GM21723 (cell line): ENCODE measurements at regions not wholly inside any gene's neighbourhood (a gene's known extent, or its start where the extent isn't known, plus 50 kb on each side); places are given as distances from the start of the nearest gene placed in this dataset.

Experiments used
- ATAC-seq: cut with Tn5 transposase; IDR thresholded peaks from one replicate; pipeline ENCODE4 v1.9.1; 2021; ENCODE audit warnings: mild to moderate bottlenecking, moderate library complexity; ENCODE audit not compliant: unreplicated experiment

- no peak for ATAC-seq
Observed at GRCh38 chr15:95512906-95513305, 817.6 kb upstream of the NR2F2 start.

DNA sequence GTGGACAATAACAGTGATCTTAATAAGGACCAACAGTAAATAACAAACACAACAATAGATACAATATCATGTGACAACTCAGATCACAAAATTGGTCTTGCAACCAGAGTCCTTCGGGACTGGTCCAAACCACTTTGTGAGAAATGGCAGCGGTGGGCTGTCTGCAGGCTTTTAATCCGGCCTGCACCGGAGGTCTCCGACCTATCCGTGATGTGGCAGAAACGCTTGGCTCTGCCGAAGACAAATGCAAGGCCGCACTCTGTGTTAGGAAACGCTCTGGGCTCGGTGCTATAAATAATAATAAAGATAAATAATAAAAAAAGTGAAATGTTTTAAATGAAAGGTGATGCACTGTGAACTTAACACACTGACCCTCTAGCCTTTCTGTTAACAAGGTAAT, 810.6 kb upstream of the NR2F2 start:
- no peak for ATAC-seq

GRCh38 chr15:95520511-95520910, 810.0 kb upstream of the NR2F2 start:
- no peak for ATAC-seq

GRCh38 chr15:95520922-95521321, 809.6 kb upstream of the NR2F2 start:
- no peak for ATAC-seq

- no peak for ATAC-seq
Observed at GRCh38 chr15:95522533-95522932, 808.0 kb upstream of the NR2F2 start.

- ATAC-seq = no peak
Observed at GRCh38 chr15:95528920-95529319, 801.6 kb upstream of the NR2F2 start.

GRCh38 chr15:95536638-95537037, 793.9 kb upstream of the NR2F2 start:
- no peak for ATAC-seq

DNA sequence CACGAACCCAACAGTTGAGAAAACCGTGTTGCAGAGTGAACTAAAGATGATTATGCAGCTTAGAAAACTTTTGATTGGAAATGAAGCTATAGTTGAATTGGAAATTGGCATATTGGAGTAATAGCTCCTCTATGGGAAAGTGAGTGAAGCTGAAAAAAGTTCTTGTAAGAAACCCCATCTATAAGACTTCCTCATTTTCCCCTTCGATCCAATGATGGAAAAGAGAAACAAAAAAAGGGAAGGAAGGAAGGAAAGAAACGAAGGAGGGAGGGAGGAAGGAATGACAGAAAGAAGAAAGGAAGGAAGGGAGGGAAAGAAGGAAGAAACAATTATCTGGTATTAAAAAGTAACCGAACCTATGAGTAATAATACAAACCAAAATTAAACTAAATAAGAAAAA, 791.8 kb upstream of the NR2F2 start:
- ATAC-seq = no peak

- no peak for ATAC-seq
Observed at GRCh38 chr15:95541301-95541700, 789.2 kb upstream of the NR2F2 start.

DNA sequence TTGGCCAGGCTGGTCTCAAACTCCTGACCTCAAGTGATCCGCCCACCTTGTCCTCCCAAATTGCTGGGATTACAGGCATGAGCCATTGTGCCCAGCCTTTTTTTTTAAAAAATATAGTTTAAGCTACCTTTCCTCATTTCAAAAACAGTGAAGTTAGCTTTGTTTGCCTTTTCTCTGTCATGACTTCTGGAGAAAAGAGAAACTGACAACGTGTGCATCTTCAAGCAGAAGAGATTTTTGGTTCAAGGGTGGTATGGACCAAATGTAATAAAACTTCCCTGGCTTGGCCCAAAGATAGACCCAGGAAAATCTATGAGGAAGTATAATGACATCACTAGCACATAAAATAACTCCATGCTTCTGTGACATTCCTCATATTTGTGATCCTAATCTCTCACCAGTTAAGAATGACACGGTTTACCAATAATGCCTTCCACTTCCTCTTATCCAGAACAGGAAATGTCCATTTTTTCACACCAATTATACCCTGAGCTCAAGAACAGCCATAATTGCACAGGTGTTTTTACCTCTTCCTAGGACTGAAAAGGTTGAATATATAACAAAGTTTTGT, 781.2 kb upstream of the NR2F2 start:
- ATAC-seq = no peak

DNA sequence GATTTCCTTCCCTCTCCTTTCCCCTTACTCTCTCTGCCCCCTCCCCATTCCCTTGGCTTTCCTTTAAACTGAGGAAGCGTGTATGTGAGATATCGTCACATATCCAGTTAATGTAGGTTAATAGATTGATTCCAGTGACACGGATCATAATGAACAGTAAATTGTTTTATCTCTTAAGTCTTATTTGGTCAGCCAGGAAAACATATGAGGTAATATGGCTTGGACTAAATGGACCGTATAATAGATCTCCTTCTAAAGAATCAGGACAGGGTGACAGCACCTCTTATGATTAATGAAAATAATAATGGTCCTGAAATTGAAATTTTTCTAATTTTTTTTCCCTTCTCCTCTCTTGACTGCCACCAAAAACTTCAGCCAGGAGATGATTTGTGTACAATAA, 779.8 kb upstream of the NR2F2 start:
- ATAC-seq = no peak

- no peak for ATAC-seq
Observed at GRCh38 chr15:95556225-95556624, 774.3 kb upstream of the NR2F2 start.

DNA sequence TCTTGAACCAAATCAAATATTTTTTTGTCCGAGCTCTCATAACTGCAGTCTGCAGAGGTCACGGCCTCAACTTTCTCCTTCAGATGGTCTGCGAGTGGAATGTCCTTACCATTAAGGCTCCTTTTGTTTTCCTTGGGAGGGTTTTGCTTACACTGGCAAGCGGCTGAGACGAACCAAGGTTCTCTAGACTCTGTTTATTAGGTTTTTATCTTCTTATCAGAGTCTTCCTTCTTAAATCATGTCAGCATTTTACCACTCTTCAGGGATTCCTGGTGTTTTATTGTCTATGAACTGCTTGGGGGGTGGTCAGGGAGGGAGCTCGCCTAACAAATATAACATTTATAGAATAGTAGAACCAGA, 773.7 kb upstream of the NR2F2 start:
- no peak for ATAC-seq

DNA sequence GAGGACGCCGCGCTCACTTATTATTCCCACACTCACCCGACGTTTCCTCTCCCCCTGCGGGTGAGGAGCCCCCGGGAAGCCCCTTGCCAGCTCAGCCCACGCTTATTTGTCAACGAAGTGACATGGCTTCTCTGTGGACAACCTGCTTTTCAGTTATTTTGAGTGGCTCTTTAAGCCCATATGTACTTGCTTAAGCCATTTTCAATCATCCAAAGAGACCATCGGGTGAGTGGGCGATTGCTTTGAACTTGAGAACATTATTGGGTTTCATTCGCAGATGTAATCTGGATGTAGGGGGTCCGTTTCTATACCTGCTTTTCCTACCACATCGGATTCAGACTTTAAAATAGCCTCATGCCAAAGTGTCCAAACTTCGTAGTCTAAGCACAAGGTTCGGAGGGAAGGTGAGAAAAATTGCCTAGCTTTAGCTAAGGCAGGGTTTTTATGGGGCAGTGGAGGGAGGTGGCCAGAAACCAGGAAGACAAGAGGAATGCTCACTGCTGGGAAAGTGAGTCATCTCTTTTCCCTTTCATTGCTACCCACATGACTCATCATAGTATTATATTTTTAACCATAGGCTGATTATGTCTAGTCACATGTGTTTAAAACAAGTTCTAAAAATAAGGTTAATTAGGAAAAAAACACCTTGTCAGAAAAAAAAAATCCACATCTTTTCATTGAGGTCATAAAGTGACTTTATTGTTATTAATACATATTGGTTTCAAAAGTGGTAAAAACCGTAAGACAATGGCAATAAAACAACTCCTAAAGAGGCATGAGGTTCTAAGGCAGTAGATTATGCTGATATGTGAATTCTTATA, 773.1 kb upstream of the NR2F2 start:
- ATAC-seq = no peak

GRCh38 chr15:95558131-95558530, 772.4 kb upstream of the NR2F2 start:
- no peak for ATAC-seq

DNA sequence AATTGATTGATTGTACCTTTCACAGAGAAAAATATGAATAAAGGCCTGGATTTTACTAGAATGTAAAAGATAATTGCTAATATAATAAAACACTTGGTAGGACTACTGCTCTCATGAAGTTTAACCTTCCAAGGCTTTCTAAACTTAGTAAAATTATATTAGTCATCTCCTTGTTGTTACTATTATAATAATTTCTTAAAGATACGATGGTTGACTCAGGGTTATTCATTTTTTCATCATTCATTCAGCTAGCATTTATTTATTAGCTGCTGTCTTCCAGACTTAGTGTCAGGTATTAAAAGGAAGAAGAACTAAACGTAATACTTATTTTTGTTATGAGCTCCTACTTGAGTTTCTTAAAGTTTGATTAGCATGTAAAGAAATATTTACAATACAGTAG, 771.6 kb upstream of the NR2F2 start:
- no peak for ATAC-seq

DNA sequence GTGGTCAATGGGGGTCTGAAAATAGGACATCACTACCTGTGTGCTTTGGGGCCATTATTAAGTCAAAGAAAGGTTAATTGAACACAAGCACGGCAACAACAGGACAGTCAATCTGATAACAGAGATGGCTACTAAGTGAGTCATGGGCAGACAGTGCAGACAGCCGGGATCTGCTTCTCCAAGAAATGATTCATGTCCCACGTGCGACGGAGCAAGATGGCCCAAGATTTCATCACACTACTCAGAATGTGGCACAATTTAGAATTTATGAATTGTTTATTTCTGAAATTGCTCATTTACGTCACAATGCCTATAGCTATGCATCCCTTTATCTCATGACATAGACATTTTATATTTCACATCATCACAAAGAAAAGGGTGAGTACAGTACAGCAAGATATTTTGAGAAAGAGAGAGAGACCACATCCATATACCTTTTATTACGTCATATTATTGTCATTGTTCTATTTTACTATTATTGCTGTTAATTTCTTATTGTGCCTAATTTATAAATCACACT, 770.6 kb upstream of the NR2F2 start:
- no peak for ATAC-seq

DNA sequence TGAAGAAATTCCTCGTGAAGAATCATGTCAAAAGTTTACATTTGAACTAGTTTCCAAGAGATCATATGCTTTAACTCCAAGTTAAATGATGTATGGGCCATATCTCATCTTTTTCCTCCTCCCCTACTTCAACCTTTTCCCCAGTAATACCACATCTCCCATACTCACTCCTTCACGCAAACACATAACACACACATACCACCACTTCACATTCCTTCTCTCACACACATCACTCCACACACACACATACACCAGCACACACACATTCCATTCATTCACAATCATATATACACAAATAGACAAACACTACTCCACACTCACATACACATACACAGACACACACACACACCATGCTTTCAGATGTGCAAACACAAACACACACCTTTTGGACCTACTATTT, 769.0 kb upstream of the NR2F2 start:
- no peak for ATAC-seq

DNA sequence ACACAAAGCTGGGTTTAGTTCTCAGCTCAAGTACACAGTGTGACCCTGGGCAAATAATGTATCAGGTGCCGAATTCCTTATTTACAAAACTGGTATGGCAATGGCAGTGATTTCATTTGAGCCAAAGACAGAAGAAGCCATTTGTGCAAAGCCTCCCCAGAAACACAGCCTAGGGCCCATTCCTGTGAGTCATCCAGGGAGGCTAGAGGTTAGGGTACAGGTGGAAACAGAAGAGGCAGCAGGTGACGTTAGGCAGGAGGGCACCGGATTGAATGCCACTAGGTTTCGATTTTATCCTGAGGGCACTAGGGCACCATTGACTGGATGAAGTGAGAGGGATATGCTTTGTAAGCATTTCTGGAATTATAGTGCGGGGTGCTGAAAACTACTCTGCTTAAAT, 766.9 kb upstream of the NR2F2 start:
- ATAC-seq = no peak

GRCh38 chr15:95565016-95565600, 765.4 kb upstream of the NR2F2 start:
- ATAC-seq = no peak

DNA sequence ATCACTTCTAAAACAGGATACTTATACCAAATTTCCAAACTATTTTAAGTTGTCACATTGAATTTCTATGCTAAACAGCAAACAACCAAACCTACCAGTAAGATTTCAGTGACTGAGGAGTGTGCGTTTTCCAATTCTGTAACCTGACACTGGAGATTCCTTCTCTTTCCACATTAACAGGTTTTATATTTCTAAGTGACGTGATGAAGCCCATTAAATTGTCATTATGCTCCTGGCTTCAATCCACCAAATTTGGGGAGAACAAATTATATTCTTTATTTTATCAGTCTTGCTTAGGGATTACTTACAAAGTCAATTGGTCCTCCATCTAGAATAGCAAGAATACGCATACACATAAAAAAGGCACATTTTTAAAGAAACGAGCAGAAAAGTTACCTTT, 764.8 kb upstream of the NR2F2 start:
- ATAC-seq = no peak

DNA sequence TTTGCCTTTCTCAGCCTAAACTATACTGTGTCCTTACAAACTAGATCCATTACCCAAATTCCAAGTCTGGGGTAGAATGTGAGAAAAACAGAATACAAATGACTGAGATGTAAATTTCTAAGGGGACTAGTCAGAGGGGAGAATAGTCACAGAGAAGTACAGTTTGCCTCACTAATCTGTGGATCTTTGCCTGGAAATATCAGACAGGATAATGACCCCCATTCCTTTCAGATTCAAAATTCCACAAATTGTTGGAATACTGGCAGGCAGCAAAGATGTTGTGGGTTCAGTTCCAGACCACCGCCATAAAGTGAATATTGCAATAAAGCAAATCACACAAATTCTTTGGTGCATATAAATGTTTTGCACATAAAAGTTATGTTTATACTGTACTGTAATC, 762.8 kb upstream of the NR2F2 start:
- no peak for ATAC-seq
